PC-3 (cell line): ENCODE measurements at regions not wholly inside any gene's neighbourhood (a gene's known extent, or its start where the extent isn't known, plus 50 kb on each side); places are given as distances from the start of the nearest gene placed in this dataset.
"Not testable (repeated sequence)": the region's sequence is repeated elsewhere in the genome, so short reads cannot be mapped to it uniquely, and the experiment has no call there.

Experiments used
- ATAC-seq: fragments of 200-7000 bp; cut with Tn5 transposase; 2 replicates; pipeline ENCODE4 v1.9.1; 2020; ENCODE audit warnings: mild to moderate bottlenecking, moderate library complexity
- BruUV-seq: library from RNA; stranded (reverse); fragments of 400-500 nt; replicated peaks from 2 replicates; lab custom pipeline; 2021; lab: Mats Ljungman, UMichigan
- CTCF ChIA-PET: fragments of 300-600 bp; sonication (Branson Sonifier 250); formaldehyde crosslinking; loops from one replicate; lab custom pipeline; 2022; ENCODE audit warnings: antibody characterized with exemption; lab: Charles Lee
- POLR2A ChIA-PET: fragments of 300-600 bp; sonication (Branson Sonifier 250); formaldehyde crosslinking; loops from one replicate; lab custom pipeline; 2022; ENCODE audit warnings: antibody characterized with exemption; ENCODE audit not compliant: unreplicated experiment; lab: Charles Lee
- DNase-seq: peaks from one replicate; pipeline ENCODE4 v3.0.0-alpha.2; 2015
- H2AFZ ChIP-seq: fragments of 300-600 bp; sonication (generic); 2 replicates; pipeline ENCODE4 v1.6.0; 2016; ENCODE audit warnings: antibody characterized with exemption, low read length
- H3F3A ChIP-seq: fragments of 300-600 bp; sonication (generic); one replicate; pipeline ENCODE4 v1.6.0; 2017; ENCODE audit warnings: antibody characterized with exemption, low read length, control low read depth, mild to moderate bottlenecking; ENCODE audit not compliant: unreplicated experiment
- H3K27ac ChIP-seq: fragments of 300-600 bp; sonication (generic); 2 replicates; pipeline ENCODE4 v1.5.1; 2016; ENCODE audit warnings: mild to moderate bottlenecking, low read length
- H3K27me3 ChIP-seq: fragments of 300-600 bp; sonication (generic); 2 replicates; pipeline ENCODE4 v1.6.1; 2016; ENCODE audit warnings: low read length, mixed read lengths
- H3K36me3 ChIP-seq: fragments of 300-600 bp; sonication (generic); 2 replicates; pipeline ENCODE4 v1.6.1; 2016; ENCODE audit warnings: low read depth, mixed run types, low read length, mixed read lengths
- H3K4me1 ChIP-seq: fragments of 300-600 bp; sonication (generic); 2 replicates; pipeline ENCODE4 v1.5.1; 2016; ENCODE audit warnings: low read length; ENCODE audit not compliant: insufficient read depth
- H3K4me2 ChIP-seq: fragments of 300-600 bp; sonication (generic); 2 replicates; pipeline ENCODE4 v1.6.0; 2016; ENCODE audit warnings: low read length
- H3K4me3 ChIP-seq: fragments of 300-600 bp; sonication (generic); 2 replicates; pipeline ENCODE4 v1.5.1; 2016; ENCODE audit warnings: mild to moderate bottlenecking, low read length, mixed read lengths
- H3K79me2 ChIP-seq: fragments of 300-600 bp; sonication (generic); 2 replicates; pipeline ENCODE4 v1.6.1; 2017; ENCODE audit warnings: low read length, mixed read lengths
- H3K9ac ChIP-seq: fragments of 300-600 bp; sonication (generic); 2 replicates; pipeline ENCODE4 v1.6.0; 2016; ENCODE audit warnings: mild to moderate bottlenecking, low read length
- H3K9me2 ChIP-seq: fragments of 300-600 bp; sonication (generic); replicated peaks from 2 replicates; pipeline ENCODE4 v1.6.1; 2016; ENCODE audit warnings: mixed run types, low read length, mixed read lengths
- H3K9me3 ChIP-seq: fragments of 300-600 bp; sonication (generic); 2 replicates; pipeline ENCODE4 v1.6.1; 2016; ENCODE audit warnings: low read length, mixed read lengths
- H4K20me1 ChIP-seq: fragments of 300-600 bp; sonication (generic); 2 replicates; pipeline ENCODE4 v1.6.1; 2016; ENCODE audit warnings: low read length, mixed read lengths
- EZH2 ChIP-seq: fragments of 300-600 bp; sonication (generic); IDR thresholded peaks from one replicate; pipeline ENCODE4 v1.6.1; 2017; ENCODE audit warnings: antibody characterized with exemption, mild to moderate bottlenecking, low read length; ENCODE audit not compliant: unreplicated experiment
- EZH2phosphoT487 ChIP-seq: fragments of 300-600 bp; sonication (generic); IDR thresholded peaks from 2 replicates; pipeline ENCODE4 v1.6.1; 2018; ENCODE audit warnings: mild to moderate bottlenecking, antibody characterized with exemption, low read length, borderline replicate concordance
- intact Hi-C: fragments of 100-400 bp; cut with micrococcal nuclease; formaldehyde crosslinking; loops from 2 replicates; pipeline ENCODE4 v1.9.0; 2023
- TF ChIP-seq, protein P1 (sequence below): fragments of 300-600 bp; sonication (generic); conservative IDR thresholded peaks from 2 replicates; pipeline ENCODE4 v1.5.1; 2017; ENCODE audit warnings: antibody characterized with exemption, low read depth, mild to moderate bottlenecking, low read length

DNA sequence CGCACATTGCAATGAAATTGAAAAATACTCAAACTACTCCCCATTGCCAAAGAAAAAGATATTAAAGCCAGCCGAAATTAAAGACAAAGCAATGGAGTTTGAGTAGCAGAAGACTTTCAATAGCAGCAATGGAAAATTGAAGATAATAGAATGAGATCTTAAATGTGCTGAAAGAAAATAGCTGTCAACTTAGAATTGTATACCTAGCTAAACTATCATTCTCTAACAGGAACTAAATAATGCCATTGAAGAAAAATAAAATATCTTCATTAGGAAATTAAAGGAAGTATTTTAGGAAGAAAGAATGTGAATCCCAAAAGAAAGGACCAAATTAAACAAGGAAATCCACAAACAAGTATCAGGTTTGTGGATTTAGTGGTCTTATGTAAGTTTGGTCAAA lies 165.6 kb downstream of the USP31 start:
- CTCF ChIA-PET, result no interaction called here
- H3F3A ChIP-seq, result no peaks in the 10 kb centered on the region
- H3K27ac ChIP-seq, result no peak overlapping the region
- H3K9ac ChIP-seq, result no peak overlapping the region
- H3K4me1 ChIP-seq, result no peaks in the 10 kb centered on the region
- no peak overlapping the region for H3K4me3 ChIP-seq
- no peak for DNase-seq
- BruUV-seq, result no TSS peak
- no peaks in the 10 kb centered on the region for H3K36me3 ChIP-seq
- peaks cover 6% of the 10 kb centered on the region; the same call in 1 of the 2 replicates for H3K27me3 ChIP-seq
- no peaks in the 10 kb centered on the region for H4K20me1 ChIP-seq
- intact Hi-C loops, result no loop called here
- H2AFZ ChIP-seq, result no peak overlapping the region
- no peak for ATAC-seq
- H3K9me2 ChIP-seq, result no peaks in the 10 kb centered on the region
- no peaks in the 10 kb centered on the region for H3K79me2 ChIP-seq
- no peak for TF ChIP-seq EZH2
- TF ChIP-seq, protein P1, sequence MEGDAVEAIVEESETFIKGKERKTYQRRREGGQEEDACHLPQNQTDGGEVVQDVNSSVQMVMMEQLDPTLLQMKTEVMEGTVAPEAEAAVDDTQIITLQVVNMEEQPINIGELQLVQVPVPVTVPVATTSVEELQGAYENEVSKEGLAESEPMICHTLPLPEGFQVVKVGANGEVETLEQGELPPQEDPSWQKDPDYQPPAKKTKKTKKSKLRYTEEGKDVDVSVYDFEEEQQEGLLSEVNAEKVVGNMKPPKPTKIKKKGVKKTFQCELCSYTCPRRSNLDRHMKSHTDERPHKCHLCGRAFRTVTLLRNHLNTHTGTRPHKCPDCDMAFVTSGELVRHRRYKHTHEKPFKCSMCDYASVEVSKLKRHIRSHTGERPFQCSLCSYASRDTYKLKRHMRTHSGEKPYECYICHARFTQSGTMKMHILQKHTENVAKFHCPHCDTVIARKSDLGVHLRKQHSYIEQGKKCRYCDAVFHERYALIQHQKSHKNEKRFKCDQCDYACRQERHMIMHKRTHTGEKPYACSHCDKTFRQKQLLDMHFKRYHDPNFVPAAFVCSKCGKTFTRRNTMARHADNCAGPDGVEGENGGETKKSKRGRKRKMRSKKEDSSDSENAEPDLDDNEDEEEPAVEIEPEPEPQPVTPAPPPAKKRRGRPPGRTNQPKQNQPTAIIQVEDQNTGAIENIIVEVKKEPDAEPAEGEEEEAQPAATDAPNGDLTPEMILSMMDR, result no peak
- TF ChIP-seq EZH2phosphoT487, result no peak
- no peak overlapping the region for H3K4me2 ChIP-seq
- POLR2A ChIA-PET, result no interaction called here
- H3K9me3 ChIP-seq, result peaks cover 10% of the 10 kb centered on the region; the same call in 1 of the 2 replicates

DNA sequence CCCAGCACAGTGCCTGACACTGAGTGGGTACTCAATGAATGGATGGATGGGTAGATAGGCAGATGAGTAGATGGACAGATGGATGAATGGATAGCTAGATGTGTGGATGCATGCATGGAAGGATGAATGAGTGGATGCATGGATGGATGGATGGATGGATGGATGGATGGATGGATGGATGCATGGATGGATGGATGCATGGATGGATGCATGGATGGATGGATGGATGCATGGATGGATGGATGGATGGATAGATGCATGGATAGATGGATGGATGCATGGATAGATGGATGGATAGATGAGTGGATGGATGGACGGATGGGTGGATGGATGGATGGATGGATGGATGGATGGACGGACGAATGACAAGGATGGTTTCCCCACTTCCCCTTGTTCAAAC lies 166.6 kb downstream of the HS3ST2 start:
- ATAC-seq, H3K79me2 ChIP-seq, DNase-seq, H3K9me3 ChIP-seq, H3F3A ChIP-seq, H3K9me2 ChIP-seq, CTCF ChIA-PET, intact Hi-C loops, H3K4me3 ChIP-seq, H3K27me3 ChIP-seq, H3K36me3 ChIP-seq, POLR2A ChIA-PET, BruUV-seq, H2AFZ ChIP-seq, H3K27ac ChIP-seq, H3K4me2 ChIP-seq, H3K4me1 ChIP-seq, H3K9ac ChIP-seq, H4K20me1 ChIP-seq: not testable (repeated sequence)

DNA sequence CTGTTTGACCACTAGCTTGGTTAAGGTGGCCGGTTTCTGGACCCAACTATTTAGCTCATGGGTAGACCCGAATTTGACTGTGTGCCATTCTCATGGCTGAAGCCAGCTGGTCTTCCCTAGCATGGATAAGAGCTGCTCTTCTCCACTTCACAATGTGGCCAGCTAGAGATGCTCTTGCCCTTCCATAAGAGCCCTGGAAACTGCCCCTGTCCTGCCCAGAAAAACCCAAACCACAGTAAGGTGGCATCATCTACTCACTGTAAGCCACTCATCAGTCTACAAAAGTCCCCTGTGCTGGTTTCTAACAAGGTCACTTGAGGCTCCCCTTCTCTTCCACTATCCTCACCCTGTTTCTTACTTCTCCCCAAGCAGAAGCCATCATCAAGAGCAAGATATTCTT lies 165.1 kb downstream of the HS3ST2 start:
- TF ChIP-seq EZH2phosphoT487, result no peak
- TF ChIP-seq EZH2, result no peak
- TF ChIP-seq, protein P1, result no peak
- POLR2A ChIA-PET, result no interaction called here
- Histone ChIP-seq H3K4me1 (no peaks in the 10 kb centered on the region), H3K9me3 (peaks cover 8% of the 10 kb centered on the region; the same call in 1 of the 2 replicates), H3K9ac (no peak overlapping the region), H3K27ac (no peak overlapping the region), H3K36me3 (no peaks in the 10 kb centered on the region), H3F3A (no peaks in the 10 kb centered on the region), H3K9me2 (no peaks in the 10 kb centered on the region), H4K20me1 (no peaks in the 10 kb centered on the region), H3K4me3 (no peak overlapping the region), H3K79me2 (no peaks in the 10 kb centered on the region), H3K4me2 (no peak overlapping the region), H3K27me3 (0 out of 2 replicates have a peak, but pooled peaks cover 4% of the 10 kb centered on the region), H2AFZ (no peak overlapping the region)
- CTCF ChIA-PET, result no interaction called here
- no TSS peak for BruUV-seq
- no peak for ATAC-seq
- DNase-seq, result no peak
- intact Hi-C loops, result loop anchor here (5.0 to 10.0 kb wide), 3 partner anchors 83 to 1424 kb away; no protein-coding TSS in a partner anchor
